NT2/D1 (cell line): ENCODE measurements at regions not wholly inside any gene's neighbourhood (a gene's known extent, or its start where the extent isn't known, plus 50 kb on each side); places are given as distances from the start of the nearest gene placed in this dataset.

Source experiments
- YY1 ChIP-seq: IDR thresholded peaks from 2 replicates; pipeline ENCODE4 v1.6.1; 2011; ENCODE audit not compliant: insufficient read length, insufficient read depth
- ZNF274 ChIP-seq: IDR thresholded peaks from 2 replicates; pipeline ENCODE4 v1.6.1; 2011; ENCODE audit warnings: mild to moderate bottlenecking, low read depth, low read length

- TF ChIP-seq ZNF274: no peak
- TF ChIP-seq YY1: no peak
Observed at GRCh38 chr13:97109841-97110492, 112.2 kb upstream of the MBNL2 start.
